Fibroblast of the conjunctiva (primary cell): ENCODE measurements at regions not wholly inside any gene's neighbourhood (a gene's known extent, or its start where the extent isn't known, plus 50 kb on each side); places are given as distances from the start of the nearest gene placed in this dataset.

ENCODE experiments used
- DNase-seq: peaks from one replicate; pipeline ENCODE4 v3.0.0-alpha.2; 2010; ENCODE audit warnings: low read depth

GRCh38 chr1:96291468-96291867, 430.1 kb upstream of the PTBP2 start:
- no peak for DNase-seq

GRCh38 chr1:96292141-96292540, 429.4 kb upstream of the PTBP2 start:
- DNase-seq: no peak

DNA sequence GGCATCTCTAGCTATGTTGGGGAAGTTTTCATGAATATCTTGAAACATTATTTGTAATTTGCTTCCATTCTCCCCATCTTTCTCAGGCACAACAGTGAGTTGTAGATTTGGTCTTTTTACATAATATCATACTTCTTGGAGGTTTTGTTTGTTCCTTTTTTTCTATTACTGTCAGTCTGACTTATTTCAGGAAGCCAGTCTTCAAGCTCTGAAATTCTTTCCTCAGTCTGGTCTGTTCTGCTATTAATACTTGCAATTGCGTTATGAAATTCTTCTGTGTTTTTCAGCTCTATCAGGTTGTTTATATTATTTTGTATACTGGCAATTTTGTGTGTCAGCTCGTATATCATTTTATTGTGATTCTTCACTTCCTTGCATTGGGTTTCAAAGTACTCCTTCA, 424.6 kb upstream of the PTBP2 start:
- DNase-seq: no peak

DNA sequence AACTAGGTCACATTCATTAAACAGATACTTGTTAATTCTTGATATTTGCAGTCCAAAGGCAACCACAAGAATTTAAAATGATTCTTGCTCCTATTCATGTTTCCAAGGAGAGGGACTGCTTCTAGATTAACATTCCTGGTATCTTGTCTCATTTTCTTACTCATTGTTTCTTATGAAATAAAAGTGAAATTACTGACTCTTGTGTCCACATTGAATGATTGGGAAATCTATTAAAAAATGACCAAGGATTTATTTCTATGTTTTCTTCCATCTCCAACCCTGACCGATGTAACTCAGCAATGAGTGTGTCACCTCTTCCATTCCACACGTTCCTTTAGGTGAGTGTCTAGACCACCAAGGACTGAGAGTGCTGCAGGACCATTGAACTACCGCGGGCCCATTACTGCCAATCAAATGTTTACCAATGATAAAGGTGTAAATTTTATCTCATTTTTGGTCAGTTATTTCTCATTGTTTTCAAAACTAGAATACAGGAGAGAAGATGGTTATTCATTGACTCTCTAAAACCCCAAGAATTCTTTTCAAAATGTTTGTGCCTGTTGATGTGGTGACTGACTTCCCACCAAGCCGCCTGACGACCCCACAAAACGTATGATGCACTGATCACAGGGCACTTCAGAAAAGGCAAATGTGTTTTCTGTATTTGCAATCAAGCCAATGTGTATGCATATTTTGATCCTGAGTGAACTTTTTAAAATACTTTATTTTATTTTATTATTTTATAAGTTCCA, 414.6 kb upstream of the PTBP2 start:
- peak; percentile 30 for DNase-seq

DNA sequence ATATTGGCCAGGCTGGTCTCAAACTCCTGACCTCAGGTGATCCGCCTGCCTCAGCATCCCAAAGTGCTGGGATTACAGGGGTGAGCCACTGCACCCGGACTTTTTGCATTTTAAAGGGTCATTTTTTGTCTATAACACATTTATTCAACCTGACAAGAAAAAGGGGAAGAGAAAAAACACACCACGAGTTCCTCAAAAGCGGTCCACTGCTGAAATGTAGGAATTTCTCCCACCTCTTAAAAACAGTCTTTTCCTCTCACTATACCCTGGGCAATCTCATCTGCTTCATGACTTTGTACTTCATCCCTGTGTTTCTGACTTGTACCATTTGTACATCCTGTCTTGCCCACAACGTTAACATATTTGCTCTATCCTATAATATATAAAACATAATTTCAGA, 413.3 kb upstream of the PTBP2 start:
- no peak for DNase-seq

DNA sequence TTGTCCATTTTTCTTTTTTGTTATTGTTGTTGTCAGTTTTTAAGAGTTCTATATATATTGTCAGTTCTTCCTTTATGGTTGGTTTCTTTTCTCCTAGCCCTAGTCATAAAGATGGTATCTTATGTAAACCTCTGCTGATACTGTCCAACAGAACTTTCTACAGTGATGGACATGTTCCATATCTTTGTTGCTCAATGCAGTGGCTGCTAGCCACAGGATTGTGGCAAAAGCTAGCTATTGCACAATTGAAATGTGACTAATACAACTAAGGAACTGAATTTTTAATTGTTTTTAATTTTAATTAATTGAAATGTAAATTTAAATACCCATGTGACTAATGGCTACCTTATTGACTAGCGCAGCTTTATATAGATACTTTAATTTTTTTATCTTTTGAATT, 411.8 kb upstream of the PTBP2 start:
- DNase-seq: peak; percentile 78

GRCh38 chr1:96313216-96313615, 408.4 kb upstream of the PTBP2 start:
- peak; percentile 34 for DNase-seq

DNA sequence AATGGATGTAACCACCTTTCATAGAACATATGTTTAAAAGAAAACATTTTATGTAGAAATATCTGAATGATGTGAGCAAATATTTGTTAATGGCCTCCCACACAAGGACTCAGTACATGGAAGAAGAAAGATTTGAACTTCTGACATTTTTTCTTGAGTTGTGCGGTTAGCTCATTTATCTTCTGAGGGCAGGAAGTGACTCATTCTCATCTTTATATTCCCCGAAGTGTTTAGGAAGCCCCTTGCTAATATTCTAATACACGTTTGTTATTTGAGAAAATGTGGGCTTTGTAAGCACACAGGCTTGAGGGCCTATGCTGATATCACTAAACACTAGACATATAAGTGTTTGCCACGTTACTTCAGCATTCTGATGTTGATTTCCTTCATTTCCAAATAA, 392.5 kb upstream of the PTBP2 start:
- no peak for DNase-seq

- DNase-seq: no peak
These were observed 390.0 kb upstream of the PTBP2 start for GRCh38 chr1:96331596-96331995.

GRCh38 chr1:96333522-96334235, 387.9 kb upstream of the PTBP2 start:
- no peak for DNase-seq

DNA sequence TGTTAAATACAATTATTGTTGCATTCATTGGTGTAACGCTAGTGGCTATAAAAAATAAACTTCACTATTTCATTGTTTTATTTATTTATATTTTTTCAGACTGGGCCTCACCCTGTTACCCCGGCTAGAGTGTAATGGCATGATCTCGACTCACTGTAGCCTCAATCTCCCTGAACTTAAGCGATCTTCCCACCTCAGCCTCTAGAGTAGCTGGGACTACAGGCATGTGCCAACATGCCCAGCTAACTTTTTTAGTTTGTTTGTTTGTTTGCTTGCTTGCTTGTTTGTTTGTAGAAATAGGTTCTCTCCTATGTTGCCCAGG, 387.4 kb upstream of the PTBP2 start:
- DNase-seq: no peak

DNA sequence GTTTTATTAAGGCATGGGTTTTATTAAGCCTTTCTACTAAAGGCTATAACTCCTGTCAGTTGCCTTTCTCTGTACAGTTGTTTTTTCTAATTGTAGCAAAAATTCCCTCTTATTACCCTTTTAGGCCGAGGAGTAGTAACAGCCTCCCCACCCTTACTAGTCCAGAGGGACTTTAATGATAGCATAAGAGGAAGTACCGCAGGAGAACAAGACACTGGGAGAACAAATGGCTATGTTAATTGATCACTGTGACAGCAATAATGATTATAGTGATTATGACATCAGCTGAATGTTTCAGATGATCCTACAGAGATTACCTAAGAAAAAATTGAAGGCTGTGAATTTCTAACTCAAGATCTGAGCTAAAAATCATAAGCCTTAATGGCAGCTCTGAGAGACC, 383.0 kb upstream of the PTBP2 start:
- DNase-seq: no peak

DNA sequence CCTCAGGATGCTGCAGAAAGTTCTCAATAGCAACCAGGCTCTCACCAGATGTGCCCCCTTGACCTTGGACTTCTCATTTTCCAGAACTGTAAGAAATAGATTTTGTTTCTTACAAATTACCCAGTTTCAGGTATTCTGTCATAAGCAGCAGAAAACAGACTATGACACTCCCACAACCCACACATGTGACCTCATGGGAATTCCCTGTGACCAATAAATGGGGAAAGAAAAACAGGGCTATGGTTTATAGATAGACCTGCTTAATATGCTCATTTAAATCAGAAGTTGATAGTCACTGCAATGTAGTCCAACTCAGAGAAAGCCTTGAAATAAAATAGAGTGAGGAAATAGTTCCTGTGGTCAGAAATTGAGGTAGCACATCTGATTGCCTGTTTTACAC, 380.9 kb upstream of the PTBP2 start:
- DNase-seq: no peak

DNA sequence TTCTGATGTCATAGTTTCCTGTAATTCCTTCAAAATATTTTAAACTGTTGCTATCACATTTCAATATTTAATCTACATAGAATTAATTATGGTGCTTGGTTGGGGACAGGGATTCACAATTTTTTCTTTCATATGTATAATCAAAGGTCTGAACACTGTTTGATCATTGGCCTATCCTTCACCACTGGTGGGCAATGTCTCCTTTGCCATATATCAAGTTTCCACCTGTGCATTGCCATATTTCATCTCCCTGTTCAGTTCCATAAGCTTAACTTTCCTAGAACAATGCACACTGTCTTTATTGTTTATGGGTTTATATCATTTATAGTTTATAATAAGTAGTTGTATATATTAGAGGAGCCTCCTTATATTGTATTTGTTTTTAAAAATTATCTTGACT, 374.9 kb upstream of the PTBP2 start:
- no peak for DNase-seq

- no peak for DNase-seq
These were observed 371.7 kb upstream of the PTBP2 start for GRCh38 chr1:96349896-96350295.

- no peak for DNase-seq
These were observed 368.9 kb upstream of the PTBP2 start for GRCh38 chr1:96352733-96353132.

GRCh38 chr1:96355521-96355920, 366.1 kb upstream of the PTBP2 start:
- no peak for DNase-seq

GRCh38 chr1:96355961-96356360, 365.6 kb upstream of the PTBP2 start:
- DNase-seq: no peak

DNA sequence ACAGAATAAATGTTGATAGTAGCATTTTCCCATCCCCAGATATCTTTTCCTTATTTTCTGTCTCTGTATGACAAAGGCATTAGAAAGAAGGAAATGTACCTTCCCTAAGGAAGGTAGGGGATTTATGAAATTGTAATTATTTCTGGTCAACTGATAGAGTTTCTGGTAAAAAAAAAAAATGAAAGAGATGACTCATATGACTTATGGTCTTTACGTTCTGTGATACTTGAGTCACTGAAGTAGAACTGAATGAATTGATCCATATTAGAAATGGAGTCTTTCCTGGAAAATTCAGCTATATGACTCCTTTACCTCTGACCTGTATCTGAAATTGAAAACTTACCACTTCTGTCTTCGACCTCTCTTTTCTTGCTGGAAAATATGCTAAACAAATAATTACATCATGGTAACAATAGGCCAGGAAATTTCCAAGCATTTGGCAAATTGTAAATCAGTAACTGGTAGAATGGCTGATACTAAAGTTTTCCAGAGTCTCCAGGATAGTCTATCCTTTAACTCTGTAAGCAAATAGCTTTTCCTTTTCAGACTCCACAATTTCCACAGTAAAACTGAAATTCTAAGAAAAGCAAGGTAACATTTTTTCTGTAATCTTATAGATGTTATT, 364.3 kb upstream of the PTBP2 start:
- no peak for DNase-seq

DNA sequence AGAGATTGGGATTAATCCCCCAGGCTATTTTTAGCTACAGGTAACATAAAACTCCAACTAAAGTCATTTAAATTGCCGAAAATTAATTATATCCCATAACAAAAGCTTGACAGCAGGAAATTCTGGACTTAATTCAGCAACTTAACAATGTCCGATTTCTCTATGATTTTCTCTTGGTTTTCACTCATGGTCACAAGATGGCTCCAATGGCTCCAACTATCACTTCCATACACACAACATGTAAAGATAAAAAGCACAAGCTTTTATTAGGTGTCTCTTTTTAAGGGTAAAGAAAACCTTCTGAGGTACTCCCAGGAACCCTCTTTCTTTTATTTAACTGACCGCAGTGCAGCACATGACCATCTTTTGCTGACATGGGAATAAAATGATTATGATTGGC, 363.5 kb upstream of the PTBP2 start:
- DNase-seq: no peak

GRCh38 chr1:96360036-96360795, 361.4 kb upstream of the PTBP2 start:
- peak; percentile 33 for DNase-seq

GRCh38 chr1:96361271-96361856, 360.2 kb upstream of the PTBP2 start:
- no peak for DNase-seq
